Left renal cortex interstitium (tissue), 4 donors: ENCODE measurements at regions not wholly inside any gene's neighbourhood (a gene's known extent, or its start where the extent isn't known, plus 50 kb on each side); places are given as distances from the start of the nearest gene placed in this dataset.
"Not testable (repeated sequence)": the region's sequence is repeated elsewhere in the genome, so short reads cannot be mapped to it uniquely, and the experiment has no call there.

Experiments used
- DNase-seq, 4 donors: peaks; one replicate each; pipeline ENCODE4 v3.0.0-alpha.2; 2013; ENCODE audit warnings: low read depth in 4 of 4, low spot score in 2 of 4, missing footprints in 1 of 4

DNA sequence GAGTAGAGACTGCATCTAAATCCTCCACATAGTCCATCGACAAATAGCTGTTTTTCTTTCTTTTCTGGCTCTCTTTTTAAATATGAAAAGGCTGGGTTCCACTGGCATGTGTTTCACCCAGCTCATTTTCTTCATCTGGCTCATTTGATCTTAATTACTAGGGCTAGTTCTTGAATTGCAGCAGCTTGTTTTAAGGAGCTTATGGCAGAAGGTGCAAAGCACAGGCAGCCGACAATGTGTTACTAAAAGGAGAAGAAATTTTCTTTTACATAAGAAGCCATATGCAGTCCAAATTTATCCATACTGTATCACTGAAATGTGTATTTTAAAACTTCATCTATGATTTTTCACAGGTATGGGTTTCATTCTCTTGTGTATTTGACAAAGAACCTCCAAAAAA, 205.6 kb upstream of the PTER start:
- DNase-seq = no peak

DNA sequence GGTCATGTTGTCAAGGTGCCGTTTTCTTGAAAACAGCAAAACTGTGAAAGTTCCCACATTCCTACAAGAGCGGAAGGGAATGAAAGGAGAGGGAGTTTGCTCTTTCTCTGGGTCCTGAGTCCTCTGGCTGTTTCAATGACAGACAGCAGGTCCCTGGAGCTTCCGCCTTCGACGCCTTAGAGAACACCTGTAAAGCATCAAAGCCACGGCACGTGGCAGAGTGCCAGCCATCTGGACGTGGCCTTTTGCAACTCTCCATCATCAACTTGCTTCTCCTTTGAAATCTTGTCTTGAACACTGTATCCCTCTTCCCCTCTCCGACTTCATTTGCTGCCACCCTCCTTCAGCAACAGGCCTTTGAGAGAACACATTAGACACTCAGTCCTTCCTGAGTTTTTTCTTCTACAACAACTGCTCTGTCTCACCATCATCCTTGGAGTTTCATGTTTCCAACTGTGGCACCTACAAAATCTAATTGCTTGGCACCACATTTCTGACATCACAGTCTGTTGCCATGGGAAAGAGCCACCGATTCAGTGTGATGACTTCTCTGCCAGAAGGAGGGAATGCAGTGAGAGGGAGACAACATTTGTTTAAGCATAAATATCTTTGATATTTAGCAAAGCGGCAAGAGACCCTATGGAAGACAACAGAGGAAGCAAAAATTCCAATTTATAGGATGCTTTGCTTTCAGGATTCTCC, 204.9 kb upstream of the PTER start:
- no peak for DNase-seq

DNA sequence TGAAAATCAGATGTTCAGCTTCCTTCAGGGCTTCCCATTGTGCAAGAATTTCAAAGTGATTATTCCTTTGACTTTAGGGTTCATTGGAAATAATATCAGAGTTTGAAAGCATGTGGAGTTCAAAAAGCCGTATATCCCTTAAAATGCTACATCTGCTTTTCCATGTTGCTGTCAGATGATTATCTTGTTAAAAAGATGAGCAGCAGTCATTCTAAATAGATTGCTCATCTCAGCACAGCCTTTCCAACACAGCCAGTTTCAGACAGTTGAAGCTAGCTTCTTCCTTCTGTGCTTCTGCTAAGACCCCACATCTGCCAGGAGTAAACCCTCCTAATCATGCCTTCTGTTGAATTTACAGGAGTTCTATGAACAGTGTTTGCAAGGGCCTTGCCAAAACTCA, 204.4 kb upstream of the PTER start:
- DNase-seq = no peak

DNA sequence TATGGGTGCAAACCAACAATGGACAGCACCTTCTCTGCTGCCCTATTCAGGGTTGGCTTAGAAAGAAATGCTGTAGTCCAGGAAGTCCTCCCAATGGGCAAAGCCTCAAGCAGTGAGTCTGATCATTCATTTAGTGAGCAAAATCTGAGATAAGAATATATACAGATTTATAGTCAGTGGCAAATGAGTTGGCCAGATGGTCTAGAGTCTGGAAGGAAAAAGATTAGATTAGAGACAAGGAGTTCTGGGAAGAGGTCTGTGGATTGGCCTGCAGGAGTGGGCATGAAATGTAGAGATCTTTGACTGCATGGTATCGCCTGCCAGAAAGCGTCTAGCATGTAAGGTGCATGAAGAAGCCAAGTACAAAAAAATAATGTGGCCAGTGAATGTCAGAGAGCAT, 201.9 kb upstream of the PTER start:
- no peak for DNase-seq

DNA sequence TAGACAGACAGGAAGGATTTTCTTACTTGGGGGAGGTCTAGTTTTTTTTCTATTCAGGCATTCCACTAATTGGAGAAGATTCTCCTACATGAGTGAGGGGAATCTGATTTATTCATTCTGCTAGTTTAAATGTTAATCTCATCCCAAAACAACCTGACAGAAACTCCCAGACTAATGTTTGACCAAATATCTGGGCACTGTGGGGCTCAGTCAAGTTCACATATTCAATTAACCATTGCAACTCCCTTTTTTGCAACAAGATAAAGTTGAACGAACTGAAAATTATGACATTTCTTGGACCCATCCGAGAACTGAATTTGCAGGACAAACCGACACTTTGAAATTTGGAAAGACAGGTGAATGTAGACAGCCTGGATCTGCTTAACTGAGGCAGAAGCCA, 194.4 kb upstream of the PTER start:
- DNase-seq = no peak

DNA sequence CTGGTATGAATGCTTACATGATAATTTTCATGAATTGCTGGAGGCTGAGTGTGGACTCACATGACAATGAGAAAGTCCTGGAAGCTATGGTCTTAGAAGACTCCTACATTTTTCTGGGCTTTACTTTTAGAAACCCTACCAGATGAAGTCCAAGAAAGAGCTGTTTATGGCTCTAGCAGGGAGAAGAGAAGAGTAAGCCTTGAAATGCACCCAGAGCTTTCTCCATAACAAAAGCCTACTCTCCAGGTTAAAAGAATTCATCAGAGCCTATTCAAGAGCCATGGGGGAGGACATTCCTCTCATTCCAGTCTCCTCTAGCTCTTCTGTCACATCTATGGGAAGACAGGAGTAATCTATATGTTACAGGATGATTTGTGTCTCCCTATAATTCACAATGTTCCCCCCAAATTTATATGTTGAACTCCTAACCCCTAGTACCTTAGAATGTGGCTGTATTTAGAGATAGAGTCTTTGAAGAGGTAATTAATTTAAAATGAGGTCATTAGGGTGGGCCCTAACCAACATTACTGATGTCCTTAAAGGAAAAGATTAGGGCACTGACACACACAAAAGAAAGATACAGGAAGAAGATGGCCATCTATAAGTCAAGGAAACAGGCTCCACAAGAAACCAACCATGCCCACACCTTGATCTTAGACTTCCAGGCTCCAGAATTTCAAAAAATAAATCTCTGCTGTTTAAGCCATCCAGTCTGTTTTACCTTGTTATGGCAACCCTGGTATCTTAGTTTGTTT, 193.8 kb upstream of the PTER start:
- DNase-seq = no peak

DNA sequence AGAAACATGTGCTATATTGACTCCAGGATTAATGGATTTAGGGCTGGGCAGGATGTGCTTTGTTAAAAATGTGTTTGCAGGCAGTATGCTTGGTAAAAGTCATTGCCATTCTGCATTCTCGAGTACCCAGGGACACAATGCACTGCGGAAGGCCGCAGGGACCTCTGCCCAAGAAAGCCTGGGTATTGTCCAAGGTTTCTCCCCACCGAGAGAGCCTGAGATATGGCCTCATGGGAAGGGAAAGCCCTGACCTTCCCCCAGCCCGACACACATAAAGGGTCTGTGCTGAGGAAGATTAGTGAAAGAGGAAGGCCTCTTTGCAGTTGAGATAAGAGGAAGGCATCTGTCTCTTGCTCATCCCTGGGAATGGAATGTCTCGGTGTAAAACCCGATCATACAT, 186.7 kb upstream of the PTER start:
- not testable (repeated sequence) for DNase-seq

DNA sequence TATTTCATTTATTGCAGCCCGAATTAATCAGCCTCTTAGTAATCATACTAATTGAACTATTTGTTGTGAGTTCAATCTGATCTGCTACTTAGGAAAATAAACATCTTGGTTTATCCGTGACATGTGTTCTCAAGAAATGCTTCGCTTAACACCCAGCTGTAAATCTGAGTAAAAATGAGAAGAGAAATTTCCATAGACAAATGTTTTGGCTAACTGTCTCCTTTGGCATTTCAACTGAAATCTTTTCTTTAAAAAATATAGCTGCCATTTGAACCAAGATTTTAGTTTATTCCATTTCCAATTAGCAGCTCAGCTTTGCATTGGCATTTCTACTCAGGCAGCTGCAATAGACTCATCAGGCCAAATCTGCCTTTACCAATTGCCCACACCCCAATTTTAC, 180.5 kb upstream of the PTER start:
- DNase-seq = no peak

DNA sequence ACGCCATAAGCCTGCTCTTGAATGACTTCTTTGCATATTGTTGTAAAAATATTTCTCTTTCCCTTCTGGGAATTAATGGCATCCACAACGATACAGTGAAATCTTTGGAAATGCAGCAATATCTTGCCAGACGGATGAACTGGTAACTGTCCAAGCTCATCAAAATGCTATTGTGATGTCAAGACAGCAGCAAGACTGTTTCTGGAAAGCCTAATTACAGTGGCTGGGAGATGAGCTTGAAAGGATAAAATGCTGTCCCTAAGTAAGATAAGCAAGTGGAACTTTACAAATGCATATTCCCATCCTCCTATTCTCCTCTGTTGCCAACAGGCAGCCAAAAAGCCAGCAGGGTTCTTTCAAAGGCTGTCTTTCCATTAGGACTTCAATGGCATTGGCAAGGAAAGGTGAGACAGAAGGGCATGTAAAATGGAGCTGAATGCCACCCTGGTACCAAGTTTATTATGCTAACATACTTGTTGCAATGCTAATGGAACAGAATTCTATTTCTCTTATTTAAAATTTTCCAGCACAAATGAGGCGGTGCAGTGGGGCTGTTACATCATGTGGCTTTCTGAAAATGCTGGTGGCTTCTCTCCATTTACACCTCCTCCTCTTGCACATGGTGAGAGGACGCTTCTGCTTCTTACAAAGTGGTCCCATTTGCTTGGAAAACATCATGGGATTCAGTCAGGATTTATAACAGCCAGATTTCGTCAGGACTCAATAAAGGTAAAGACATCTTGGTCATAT, 178.3 kb upstream of the PTER start:
- DNase-seq = no peak

DNA sequence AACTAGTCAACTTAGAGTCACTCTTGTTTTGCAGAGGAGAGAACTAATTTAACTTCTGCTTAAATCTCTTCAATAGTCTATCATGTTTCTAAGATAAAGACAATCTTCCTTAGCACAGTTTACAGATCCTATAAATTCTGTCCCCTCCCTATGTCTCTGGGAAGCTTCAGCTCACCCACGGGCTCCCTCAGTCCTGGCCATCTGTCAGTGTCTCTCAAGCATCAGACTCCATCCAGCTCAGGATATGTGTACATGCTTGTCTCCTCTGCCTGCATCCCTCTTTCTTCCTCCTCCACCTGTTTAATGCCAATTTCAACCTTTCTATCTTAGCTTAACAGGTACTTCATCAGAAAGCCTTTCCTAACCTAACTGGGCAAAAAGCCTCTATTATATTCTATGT, 177.1 kb upstream of the PTER start:
- no peak for DNase-seq

DNA sequence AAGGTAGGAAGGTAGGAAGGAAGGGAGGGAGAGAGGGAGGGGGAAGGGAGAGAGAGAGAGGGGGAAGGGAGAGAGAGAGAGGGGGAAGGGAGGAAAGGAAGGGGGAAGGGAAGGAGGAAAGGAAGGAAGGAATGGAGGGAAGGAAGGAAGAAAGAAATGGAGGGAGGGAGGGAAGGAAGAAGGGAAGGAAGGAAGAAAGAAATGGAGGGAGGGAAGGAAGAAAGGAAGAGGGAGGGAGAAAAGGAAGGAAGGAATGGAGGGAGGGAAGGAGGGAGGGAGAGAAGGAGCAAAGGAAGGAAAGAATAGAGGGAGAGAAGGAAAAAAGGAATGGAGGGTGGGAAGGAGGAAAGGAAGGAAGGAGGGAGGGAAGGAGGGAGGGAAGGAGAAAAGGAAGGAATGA, 176.4 kb upstream of the PTER start:
- DNase-seq = no peak

DNA sequence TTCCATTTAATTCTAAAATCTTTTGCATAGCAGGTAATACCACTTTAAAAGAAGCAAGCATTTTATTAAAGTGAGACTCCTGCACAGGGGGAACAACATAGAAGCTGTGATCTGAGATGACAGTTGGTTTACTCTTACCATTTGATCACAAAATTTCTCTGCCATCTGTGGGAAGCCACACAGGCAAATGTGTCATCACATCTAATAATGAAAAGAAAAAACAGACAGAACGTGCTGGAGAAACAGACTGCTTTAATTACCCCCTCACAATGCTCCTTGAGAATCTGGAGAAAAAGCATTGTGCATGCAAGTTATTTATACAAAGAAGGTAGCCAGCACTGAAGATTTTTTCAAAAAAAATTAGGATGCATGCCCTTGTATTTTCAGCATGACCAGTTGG, 165.2 kb upstream of the PTER start:
- DNase-seq = no peak

DNA sequence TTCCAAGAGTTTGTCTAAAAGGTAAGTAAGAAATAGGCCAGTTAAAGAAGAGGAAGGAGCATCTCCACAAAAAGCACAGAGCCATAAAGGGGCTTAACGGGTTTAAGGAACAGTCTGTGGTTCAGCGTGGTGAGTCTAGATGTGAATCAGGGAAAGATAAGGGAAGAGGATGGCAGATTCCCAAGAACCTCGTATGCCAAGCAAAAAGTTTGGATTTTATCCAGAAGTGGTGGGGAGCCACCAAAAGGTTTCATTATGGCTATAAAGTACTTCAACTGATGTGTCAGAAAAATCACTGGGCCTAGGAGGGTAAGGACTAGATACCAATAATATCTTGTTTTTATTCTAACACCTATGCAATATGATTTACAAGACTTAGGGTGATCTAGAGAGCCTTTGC, 161.9 kb upstream of the PTER start:
- no peak for DNase-seq

DNA sequence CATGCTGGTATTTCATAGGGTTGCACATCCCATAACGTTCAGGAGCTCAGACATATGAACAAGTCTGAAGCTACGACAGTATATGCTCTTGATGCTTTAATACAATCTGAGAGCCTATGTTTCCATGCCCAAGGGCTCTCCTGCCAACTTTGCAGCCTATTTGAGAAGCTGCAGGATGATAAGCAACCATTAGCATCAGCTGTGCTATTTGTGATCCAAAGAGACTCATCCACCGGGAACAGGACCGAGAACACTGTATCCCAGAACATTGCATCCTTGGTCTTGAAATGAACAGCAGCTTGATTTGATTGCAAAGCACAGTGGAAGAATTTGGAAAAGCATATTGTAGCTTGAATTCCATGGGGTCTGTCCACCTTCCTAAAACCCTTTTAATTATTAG, 156.2 kb upstream of the PTER start:
- DNase-seq = no peak

DNA sequence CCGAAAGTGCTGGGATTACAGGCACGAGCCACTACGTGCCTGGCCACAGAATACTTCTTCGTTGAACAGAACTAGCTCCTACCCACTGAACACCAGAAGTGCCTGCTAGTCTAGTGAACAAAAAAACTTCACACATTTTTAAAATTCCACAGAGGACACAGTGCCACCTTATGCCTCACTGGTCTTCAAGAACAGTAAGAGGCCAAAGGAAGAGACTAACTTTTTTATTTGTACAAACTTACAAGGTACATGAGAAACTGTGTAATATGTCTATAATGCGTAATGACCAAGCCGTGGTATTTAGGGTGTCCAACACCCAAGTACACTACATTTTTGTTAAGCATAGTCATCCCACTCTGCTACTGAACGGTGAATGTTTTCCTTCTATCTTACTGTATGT, 144.4 kb upstream of the PTER start:
- no peak for DNase-seq

DNA sequence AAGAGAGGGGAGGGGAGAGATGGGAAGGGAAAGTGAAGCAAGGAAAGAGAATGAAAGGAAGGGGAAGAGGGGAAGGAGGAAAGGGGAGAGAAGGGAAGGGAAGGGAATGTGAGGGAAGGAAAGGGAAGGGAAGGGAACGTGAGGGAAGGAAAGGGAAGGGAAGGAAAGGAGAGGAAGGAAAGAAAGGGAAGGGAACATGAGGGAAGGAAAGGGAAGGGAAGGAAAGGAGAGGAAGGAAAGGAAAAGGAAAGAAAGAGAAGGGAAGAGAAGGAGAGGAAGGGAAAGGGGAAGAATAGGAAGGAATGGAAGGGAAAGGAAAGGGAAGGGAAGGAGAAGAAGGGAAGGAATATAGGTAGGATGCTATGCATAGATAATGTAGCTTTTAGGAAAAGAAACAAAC, 139.7 kb upstream of the PTER start:
- DNase-seq = no peak

DNA sequence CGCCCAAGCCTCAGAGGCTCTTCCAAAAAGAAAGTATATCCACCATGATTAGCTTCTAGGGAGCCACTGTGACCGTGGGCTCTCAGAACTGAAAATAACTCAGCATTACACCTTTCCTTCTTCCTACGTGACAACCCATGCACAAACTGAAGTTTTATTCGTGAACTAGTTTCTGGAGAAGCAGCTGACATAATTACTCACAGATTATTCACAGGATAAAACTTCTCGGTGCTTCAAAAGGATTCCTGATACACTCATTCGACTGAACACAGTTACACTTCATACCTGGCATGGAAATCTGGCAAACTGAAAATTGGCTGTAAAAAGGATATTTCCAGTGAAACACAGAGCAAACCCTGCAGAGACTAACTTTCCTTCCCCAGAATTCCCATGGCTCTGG, 139.2 kb upstream of the PTER start:
- DNase-seq = no peak

DNA sequence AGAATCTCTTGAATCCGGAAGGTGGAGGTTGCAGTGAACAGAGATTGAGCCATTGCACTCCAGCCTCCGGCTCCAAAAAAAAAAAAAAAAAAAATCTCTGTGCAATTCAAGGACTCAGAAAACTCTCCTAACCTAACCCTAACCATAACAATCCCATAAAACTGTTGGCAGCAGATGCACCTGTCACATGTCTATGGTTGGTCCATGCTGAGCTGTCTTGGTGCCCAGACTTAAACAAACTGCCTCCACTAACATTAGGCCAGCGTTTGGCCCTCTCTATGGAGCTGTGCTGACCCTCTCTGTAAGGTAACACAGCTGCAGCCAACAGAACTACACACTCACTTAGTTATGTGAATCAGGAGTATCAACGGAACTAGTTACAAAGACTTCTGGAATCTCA, 132.5 kb upstream of the PTER start:
- DNase-seq = no peak

DNA sequence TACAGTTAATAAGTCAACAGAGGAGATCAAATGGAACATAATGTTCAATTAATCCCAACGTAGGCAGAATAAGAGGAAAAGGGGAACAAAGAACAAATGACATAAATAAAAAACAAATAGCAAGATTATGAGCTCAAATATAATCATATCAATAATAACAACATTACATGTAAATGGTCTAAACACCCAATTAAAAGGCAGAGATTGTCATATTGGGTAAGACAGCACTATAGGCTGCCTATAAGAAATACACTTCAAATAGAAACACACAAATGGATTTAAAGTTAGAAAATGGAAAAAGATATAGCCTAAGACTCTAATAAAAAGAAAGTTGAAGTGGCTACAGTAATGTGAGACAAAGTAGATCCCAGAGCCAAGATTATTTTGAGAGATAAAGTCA, 126.4 kb upstream of the PTER start:
- no peak for DNase-seq

DNA sequence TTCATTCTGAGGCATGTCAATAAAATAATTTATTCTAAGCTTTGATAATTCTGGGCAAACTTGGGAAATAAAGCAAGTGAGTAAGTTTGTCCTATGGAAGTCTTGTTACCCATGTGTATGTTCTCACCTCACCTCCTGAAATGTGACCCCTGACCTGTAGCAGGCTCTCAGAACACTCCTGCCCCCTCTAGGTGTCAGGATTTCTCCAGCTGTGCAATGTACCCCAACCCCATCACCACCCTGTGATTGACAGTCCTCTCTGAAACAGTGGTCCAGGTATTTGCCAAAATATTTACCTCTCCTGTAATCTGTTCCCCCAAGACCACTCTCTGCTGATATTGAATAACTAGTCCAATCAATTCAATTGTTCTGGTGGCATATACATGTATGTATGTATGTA, 122.6 kb upstream of the PTER start:
- DNase-seq = no peak

DNA sequence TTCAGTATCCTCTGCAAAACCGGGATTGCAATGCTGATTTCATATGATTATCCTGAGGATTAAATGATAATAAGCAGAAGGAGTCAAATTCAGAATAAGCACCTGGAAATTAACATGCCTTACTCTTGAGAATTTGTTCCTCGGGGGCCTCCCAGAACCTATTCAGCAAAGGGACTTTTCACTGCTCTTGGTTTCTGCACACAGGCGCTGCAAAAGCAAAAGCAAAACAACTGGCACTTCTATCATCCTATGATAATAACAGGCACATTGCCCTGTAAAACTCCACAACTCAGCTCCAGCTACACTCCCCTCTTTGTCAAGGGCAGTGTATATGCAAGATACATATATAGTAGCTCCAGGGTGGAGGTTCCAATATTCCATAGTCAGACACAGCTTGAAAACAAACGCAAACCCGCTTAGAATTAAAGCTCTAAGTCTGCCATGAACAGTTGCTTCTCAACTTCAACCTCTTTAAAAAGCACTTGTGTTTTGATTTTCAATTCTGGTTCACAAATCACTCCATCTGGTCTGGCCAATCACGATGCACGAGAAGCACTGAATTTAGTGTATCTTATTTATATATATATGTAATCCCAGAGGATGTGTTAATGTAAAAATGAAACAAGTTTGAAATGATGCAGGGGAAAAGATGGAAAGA, 119.9 kb upstream of the PTER start:
- no peak for DNase-seq
